Stimulated activated CD4-positive, alpha-beta T cell treated with anti-CD3 and anti-CD28 coated beads, Interleukin-4, amount 100 ng/mL, for 4 hours (primary cell): ENCODE measurements at regions not wholly inside any gene's neighbourhood (a gene's known extent, or its start where the extent isn't known, plus 50 kb on each side); places are given as distances from the start of the nearest gene placed in this dataset.

Experiments
- DNase-seq, 2 experiments: peaks; one replicate each; pipeline ENCODE4 v3.0.0-alpha.2; 2020

DNA sequence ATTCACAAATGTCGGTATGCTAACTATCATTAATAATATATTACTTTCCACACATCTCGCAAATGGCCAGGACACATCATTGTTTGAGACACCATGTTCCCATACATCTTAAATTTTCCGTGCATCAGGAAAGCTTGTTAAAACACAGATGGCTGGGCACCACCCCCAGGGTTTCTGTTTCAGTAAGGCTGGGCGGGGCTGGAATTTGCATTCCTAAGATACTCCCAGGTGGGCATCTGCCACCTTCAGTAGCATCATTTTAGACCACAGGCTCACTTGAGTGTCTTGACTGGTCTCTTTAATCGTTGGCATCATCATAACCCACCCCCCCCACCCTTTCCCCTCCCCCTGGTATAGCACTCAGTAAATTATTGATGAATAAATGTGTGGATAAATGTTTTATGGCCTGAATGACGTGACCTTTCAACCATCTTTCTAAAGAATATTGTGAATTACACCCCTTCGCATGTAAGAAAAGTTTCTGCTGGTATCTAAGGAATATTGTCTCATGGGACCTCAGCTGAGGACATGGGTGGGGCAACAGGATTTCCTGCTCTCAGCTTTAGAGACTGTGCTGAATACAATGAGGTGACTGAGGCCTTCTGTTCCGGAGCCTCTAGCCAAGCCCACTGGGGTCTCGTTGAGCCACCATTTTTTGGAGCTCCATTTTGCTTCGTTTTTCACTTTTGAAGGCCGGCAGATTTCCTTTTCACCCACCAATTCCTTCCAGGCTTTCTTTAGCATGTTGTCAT, 124.1 kb upstream of the NEDD9 start:
- DNase-seq = no peak

- peak; percentile 58 to 88 for DNase-seq
These were observed 121.5 kb upstream of the NEDD9 start for GRCh38 chr6:11353921-11354389.

DNA sequence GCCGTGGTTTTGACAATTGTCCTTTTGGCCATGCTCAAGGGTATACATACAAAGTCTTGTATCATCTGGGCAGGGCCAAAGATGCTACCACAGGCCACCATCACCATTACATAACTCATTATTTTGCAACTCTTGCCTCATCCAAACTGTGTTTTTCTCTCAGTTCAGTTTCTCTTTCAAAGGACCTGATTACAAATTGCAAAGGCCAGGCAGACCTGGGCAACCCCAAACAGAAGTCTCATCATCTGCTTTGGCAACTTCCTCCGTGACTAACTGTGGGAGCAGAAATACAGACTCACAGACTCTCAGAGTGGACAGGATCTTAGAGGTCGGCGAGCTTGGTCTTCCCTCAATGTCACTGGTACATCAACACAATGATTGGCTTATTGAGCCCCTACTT, 117.8 kb upstream of the NEDD9 start:
- no peak for DNase-seq

- DNase-seq = no peak
These were observed 117.4 kb upstream of the NEDD9 start for GRCh38 chr6:11349880-11350279.

DNA sequence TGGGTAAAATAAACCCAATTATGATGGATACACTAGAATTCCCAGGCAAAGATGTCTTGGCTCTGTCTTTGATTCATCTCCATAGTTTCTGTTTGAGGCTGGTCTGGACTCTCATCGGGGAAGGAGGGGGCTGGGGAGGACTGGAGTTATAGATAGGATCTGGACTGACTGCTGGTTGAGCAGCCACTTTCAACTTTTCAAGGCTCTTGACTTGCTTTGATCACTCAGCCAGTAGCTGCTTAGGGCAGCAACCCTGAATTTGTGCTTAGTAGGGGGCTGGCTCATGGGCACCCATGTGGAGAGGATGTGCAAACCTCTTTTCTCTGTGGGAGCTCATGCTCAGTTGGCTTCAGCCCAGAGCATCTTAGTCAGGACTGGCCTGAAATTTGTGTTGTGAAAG, 114.0 kb upstream of the NEDD9 start:
- no peak for DNase-seq

DNA sequence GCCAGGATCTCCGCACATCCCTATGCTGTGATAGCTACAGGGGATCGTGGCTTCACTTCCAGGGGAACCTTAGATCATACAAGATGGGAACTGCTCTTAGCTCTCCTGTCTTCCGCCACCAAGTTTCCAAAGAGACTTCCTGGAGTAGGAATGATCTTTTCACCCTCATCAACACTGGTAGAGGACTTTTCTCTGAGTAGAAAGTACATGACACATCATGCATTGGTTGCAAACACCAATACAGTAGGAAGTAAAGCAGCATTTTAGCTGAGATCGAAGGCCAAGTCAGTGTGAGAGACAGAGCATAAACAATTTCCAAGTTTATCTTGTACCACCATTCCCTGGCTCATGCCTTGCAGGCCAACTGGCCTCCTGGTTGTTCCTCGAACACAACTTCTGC, 113.1 kb upstream of the NEDD9 start:
- DNase-seq = no peak

DNA sequence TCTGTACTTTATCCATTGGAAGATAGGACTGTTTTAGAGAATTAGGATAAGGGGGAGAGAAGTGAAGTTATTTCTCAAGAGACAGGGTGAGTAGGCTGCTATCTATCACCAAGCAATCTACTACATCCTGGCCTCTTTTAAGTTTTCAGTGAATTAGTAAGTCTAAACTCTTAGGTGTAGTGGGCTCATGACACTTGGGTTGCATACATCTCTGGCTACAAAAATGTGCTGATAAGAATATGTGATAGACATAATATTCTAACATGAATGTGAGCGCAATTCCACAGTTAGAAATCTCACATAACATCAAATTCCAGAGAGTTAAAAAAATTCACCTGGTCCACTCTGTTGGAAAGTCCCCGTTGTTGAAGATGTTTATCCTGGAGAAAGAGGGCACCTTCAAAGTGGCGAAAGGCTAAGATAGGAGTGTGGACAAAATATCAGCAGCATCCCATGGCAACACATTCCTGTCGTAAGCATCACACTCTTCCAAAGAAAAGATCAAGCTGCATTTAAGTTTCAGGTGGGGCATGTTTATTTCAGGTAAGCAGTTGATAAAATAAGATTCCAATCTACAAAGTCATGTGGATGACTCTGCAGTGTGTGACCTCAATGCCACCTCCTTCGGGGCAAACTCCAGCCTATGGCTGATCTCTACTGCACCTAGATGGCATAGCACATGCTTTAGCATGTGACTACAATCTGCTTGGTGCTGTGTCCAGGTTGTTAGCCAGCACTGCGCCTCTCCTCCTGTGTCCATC, 111.7 kb upstream of the NEDD9 start:
- no peak for DNase-seq

DNA sequence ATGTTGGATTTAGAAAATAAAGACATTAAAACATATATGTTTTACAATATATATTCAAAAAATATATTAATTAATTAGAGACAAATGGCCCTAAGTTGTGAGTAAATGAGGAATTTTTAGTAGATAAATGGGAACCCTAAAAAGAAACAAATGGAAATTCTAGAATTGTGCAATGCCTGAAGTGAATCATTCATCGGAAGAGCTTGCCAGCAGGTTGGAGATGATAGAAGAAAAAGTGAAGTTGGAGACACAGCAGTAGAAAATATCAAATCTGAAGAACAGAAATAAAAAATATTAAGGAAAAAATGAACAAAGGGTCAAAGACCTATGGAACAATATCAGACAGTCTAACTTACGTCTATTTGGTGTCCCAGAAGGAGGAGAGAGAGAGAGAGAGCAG, 109.4 kb upstream of the NEDD9 start:
- no peak for DNase-seq

DNA sequence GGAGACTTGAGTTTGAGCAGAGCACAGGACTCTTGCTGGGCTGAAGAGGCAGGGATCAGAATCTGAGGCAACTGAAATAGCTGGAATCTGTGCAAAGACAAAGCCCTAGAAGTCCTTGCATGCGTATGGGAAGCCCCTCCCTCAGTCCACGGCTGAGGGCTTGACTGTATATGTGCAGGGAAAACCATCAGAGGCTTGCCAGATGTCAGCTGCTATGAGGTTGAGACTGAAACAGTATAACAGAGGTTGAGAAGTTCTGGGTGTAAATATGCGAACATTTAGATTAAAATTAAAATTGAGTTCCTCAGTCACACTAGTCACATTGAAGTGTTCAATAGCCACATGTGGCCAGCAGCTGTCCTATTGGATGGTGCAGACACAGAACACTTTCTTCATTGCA, 108.8 kb upstream of the NEDD9 start:
- no peak for DNase-seq

- DNase-seq = no peak
These were observed 106.9 kb upstream of the NEDD9 start for GRCh38 chr6:11339380-11339779.

- DNase-seq = no peak
These were observed 104.8 kb upstream of the NEDD9 start for GRCh38 chr6:11337306-11337705.

DNA sequence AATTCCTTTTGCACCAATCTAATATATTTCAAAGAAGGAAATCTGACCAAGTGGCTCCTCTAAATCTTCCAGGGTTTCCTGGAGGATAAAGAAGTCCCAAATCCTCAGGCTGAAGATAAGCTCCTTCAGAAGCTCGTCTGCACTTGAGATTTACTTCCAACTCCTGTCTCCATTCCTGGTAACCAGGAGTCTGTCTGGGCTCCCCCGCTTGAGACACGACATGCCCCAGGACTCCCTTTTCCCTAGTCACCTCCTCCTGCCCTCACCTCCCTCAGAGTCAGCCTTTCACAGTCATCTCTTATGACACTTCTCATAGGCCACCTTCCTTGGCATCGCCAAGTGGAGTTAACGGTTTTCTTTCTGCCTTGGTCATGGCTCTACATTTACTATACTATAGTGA, 103.4 kb upstream of the NEDD9 start:
- DNase-seq = no peak

DNA sequence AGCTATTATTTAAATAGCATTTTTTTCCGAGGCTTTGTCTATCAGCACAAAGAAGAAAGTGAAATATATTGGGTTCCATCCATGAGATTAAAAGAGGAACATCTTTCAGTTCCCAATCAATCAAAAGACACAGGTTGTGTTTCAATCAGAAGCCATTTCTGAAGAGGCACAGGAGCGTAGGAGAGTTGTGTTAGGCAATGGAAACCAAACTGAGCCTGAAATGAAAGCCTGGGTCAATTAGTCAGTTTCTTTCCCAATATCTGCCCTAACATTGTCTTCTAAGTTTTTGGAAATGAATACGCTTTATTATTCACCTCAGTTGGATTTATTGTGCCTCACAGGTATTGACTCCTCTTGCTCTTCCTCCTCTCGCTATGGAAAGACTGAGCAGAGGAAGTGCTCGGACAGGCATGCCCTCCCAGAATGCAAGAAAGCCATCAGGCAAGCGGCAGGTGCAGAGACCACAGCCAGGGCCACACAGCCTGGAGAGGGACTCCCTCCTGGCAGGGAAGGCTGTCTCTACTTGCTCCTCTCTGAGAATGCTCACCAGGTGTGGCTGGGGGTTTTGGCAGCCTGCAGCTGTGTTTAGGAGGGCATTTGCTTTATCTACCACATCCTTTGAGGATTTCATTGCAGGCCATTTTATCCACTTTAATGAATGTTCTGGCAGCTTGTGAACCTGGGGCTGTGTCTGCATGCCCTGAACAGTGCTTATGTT, 100.8 kb upstream of the NEDD9 start:
- no peak for DNase-seq

- no peak for DNase-seq
These were observed 100.0 kb upstream of the NEDD9 start for GRCh38 chr6:11332463-11332862.

DNA sequence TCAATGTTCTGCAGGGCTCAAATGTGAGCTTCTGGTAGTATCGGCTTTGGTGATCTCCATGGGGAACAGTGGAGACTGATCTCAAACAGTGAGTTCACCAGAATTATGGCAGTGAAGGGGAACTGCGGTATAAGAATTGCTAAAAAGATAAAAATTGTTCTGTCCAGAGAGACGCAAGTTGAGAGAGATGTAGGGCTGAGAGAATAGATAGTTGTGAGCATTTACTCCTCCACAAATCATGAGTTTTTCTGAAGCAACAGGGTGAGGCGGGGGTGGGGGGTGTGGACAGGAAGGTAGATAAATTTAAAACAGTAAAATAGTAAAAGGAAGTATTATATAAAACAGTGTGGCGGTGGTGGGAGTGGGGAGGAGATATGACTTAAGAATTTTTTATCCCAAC, 98.6 kb upstream of the NEDD9 start:
- no peak for DNase-seq

GRCh38 chr6:11330413-11330760, 97.9 kb upstream of the NEDD9 start:
- DNase-seq = no peak

- DNase-seq = no peak
These were observed 97.4 kb upstream of the NEDD9 start for GRCh38 chr6:11329726-11330412.

DNA sequence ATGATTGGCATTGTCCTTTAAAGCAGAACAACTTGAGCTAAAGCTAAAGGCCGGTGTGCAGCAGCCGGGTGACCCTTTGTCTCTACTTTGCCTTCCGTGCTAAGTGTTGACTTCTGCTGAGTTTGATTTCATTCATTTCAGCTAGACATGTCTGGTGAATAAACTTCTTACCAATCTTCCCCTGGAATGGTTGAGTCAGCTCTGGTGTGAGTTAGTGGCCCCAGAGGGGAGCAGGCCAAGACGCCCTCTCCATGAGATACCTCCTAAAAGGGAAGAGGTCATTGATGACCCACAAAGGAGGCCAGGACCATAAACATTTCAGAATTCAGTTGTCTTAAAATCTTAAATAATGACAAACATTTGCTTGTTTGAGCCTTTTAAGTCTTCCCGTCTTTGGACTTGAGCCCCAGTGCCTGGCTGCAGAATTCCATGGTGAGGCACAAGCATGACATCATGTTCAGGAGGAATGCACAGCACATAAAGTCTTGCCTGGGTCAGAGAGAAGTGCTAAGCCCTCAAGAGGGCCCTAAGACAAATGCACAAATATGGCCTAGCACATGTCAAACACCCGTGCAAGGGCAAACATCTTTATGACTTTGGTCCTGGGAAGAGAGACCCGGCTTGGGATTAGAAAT, 96.3 kb upstream of the NEDD9 start:
- no peak for DNase-seq

GRCh38 chr6:11327961-11328360, 95.5 kb upstream of the NEDD9 start:
- DNase-seq = no peak

GRCh38 chr6:11326116-11326515, 93.6 kb upstream of the NEDD9 start:
- no peak for DNase-seq

DNA sequence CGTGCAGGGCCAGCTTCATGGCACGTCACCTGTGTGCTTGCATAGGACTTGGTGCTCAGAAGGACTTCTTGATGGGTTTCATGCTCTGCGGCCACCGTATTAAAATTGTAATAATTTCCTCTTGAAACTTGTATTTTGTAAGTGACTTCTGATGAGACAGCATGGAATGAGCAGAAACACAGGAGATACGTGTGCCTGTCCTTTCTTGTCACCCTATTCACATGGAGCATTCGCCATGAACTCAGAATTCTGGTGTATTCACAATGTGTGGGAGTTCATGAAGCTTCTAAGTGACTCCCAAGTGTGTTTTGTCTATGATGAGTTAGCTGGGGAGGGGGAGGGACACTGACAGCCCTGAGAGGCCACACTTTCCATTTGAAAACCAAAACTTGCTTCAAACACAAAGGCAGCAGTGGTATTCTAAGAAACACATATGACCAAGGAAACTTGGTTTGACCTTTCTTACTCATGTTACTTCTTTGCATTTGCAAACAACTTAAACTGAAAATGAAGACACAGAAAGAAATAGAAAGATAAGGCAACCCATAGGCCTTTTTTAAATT, 92.1 kb upstream of the NEDD9 start:
- DNase-seq = peak; percentile 19 to 69

GRCh38 chr6:11323666-11324452, 91.4 kb upstream of the NEDD9 start:
- DNase-seq = no peak
